ENCODE measurements at regions not wholly inside any gene's neighbourhood (a gene's known extent, or its start where the extent isn't known, plus 50 kb on each side); places are given as distances from the start of the nearest gene placed in this dataset.
"Not testable (repeated sequence)": the region's sequence is repeated elsewhere in the genome, so short reads cannot be mapped to it uniquely, and the experiment has no call there.

DNA sequence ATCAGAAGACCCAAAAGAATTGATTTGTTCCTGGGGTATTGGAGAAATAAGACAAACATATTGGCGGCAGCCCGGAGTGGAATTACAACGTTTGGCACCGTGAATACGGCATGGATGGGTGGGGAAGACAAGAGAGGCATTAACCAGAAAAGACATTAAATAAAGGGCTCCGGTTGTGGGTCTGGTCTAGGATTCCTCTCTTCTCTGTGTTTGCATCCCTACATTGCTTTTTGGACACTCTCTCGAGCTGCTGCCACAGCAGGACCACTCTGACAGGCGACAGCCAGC is 138.7 kb upstream of the PALM2AKAP2 start:
- peak overlapping the region in 2 of 3 donors; percentile 48 to 58 for H3K4me3 ChIP-seq
- peaks cover 0 to 39% of the 10 kb centered on the region in 2 donors for H3K27me3 ChIP-seq
- H3K36me3 ChIP-seq, result no peaks in the 10 kb centered on the region
- peaks cover 0 to 8% of the 10 kb centered on the region in 2 donors for H3K4me1 ChIP-seq
- no peaks in the 10 kb centered on the region for H3K9me3 ChIP-seq
- DNase-seq (ENCODE audit: low spot score in 2 of 2), result no peak
- TF ChIP-seq, protein P1, sequence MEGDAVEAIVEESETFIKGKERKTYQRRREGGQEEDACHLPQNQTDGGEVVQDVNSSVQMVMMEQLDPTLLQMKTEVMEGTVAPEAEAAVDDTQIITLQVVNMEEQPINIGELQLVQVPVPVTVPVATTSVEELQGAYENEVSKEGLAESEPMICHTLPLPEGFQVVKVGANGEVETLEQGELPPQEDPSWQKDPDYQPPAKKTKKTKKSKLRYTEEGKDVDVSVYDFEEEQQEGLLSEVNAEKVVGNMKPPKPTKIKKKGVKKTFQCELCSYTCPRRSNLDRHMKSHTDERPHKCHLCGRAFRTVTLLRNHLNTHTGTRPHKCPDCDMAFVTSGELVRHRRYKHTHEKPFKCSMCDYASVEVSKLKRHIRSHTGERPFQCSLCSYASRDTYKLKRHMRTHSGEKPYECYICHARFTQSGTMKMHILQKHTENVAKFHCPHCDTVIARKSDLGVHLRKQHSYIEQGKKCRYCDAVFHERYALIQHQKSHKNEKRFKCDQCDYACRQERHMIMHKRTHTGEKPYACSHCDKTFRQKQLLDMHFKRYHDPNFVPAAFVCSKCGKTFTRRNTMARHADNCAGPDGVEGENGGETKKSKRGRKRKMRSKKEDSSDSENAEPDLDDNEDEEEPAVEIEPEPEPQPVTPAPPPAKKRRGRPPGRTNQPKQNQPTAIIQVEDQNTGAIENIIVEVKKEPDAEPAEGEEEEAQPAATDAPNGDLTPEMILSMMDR (IDR thresholded peaks at IDR 0.05), result no peak
- no peak for TF ChIP-seq POLR2A (IDR thresholded peaks at IDR 0.05)
- TF ChIP-seq POLR2AphosphoS5 (IDR thresholded peaks at IDR 0.05), result no peak
- intact Hi-C loops (cut with DNase I; ENCODE audit: low total_unique reads), result no loop called here
- H3K27ac ChIP-seq, result no peak overlapping the region

DNA sequence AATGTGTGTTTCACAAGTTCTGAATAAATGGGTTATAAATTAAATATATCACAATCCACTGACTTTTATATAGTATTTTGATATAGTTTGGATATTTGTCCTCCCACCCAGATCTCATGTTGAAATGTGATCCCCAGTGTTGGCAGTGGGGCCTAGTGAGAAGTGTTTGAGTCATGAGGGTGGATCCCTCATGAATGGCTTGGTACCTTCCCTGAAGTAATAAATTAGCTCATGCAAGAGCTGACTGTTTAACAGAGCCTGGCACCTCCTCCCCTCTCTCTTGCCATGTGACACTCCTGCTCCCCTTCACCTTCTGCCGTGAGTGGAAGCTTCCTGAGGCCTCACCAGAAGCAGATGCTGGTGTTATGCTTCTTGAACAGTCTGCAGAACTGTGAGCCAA is 127.9 kb upstream of the PALM2AKAP2 start:
- Histone ChIP-seq H3K36me3 (no peaks in the 10 kb centered on the region), H3K4me1 (no peaks in the 10 kb centered on the region), H3K27me3 (no peaks in the 10 kb centered on the region), H3K27ac (no peak overlapping the region), H3K4me3 (no peak overlapping the region), H3K9me3 (no peaks in the 10 kb centered on the region)
- TF ChIP-seq POLR2AphosphoS5 (IDR thresholded peaks at IDR 0.05) (no peak), POLR2A (IDR thresholded peaks at IDR 0.05) (no peak)
- TF ChIP-seq, protein P1 (IDR thresholded peaks at IDR 0.05), result no peak
- intact Hi-C loops (cut with DNase I; ENCODE audit: low total_unique reads), result no loop called here
- DNase-seq (ENCODE audit: low spot score in 2 of 2), result no peak

DNA sequence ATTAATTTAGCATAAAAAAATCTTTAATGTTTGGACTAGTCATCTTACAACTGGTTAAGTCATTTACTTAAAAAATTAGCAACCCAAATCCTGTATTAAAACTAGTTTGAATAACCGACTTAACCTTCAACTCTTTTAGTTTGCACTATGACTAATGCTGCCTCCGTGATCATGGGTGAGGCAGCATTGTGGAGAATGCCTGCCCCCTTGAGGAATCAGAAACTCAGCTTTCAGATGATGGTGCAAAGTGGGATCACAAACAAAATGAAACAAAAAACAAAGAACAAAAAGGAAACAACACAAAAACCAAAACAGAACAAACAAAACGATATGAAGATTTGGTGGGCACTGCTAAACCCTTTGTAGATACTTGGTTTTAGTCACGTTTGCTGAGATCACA is 127.0 kb upstream of the PALM2AKAP2 start:
- H3K27ac ChIP-seq, result no peak overlapping the region
- intact Hi-C loops (cut with DNase I; ENCODE audit: low total_unique reads), result no loop called here
- H3K27me3 ChIP-seq, result no peaks in the 10 kb centered on the region
- H3K9me3 ChIP-seq, result no peaks in the 10 kb centered on the region
- no peaks in the 10 kb centered on the region for H3K36me3 ChIP-seq
- no peaks in the 10 kb centered on the region for H3K4me1 ChIP-seq
- no peak for DNase-seq (ENCODE audit: low spot score in 2 of 2)
- TF ChIP-seq POLR2A (IDR thresholded peaks at IDR 0.05) (no peak), POLR2AphosphoS5 (IDR thresholded peaks at IDR 0.05) (no peak)
- TF ChIP-seq, protein P1 (IDR thresholded peaks at IDR 0.05), result no peak
- H3K4me3 ChIP-seq, result no peak overlapping the region

DNA sequence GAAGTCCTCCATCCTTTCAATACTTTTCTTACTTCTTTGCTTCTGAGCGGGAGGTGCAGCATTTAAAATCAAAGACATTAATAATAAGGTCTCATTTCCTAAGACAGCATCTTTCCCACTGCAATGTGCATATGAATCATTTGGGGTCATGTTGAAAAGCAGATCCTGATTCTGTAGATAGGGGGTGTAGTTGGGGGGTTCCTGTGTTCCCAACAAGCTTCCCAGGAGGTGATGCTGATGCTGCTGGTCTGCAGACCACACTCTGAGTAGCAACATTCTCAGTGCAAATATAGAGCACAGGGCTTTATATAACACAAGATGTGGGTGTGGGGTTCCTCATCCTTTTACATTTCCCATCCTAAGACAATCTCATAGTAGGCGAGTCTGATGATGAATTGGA is 126.5 kb upstream of the PALM2AKAP2 start:
- Histone ChIP-seq H3K27ac (no peak overlapping the region), H3K4me1 (no peaks in the 10 kb centered on the region), H3K4me3 (no peak overlapping the region), H3K27me3 (no peaks in the 10 kb centered on the region), H3K36me3 (no peaks in the 10 kb centered on the region), H3K9me3 (no peaks in the 10 kb centered on the region)
- no peak for DNase-seq (ENCODE audit: low spot score in 2 of 2)
- intact Hi-C loops (cut with DNase I; ENCODE audit: low total_unique reads), result no loop called here
- TF ChIP-seq POLR2AphosphoS5 (IDR thresholded peaks at IDR 0.05) (no peak), POLR2A (IDR thresholded peaks at IDR 0.05) (no peak)
- TF ChIP-seq, protein P1 (IDR thresholded peaks at IDR 0.05), result no peak

DNA sequence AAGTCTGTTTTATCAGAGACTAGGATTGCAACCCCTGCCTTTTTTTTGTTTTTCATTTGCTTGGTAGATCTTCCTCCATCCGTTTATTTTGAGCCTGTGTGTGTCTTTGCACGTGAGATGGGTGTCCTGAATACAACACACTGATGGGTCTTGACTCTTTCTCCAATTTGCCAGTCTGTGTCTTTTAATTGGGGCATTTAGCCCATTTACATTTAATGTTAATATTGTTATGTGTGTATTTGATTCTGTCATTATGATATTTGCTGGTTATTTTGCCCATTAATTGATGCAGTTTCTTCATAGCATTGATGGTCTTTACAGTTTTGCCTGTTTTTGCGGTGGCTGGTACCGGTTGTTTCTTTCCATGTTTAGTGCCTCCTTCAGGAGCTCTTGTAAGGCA is 116.0 kb upstream of the PALM2AKAP2 start:
- H3K27me3 ChIP-seq; H3K4me3 ChIP-seq; DNase-seq (ENCODE audit: low spot score in 2 of 2); H3K36me3 ChIP-seq; intact Hi-C loops (cut with DNase I; ENCODE audit: low total_unique reads); H3K4me1 ChIP-seq; H3K27ac ChIP-seq: not testable (repeated sequence)
- H3K9me3 ChIP-seq, result peaks cover 0 to 23% of the 10 kb centered on the region in 2 donors

DNA sequence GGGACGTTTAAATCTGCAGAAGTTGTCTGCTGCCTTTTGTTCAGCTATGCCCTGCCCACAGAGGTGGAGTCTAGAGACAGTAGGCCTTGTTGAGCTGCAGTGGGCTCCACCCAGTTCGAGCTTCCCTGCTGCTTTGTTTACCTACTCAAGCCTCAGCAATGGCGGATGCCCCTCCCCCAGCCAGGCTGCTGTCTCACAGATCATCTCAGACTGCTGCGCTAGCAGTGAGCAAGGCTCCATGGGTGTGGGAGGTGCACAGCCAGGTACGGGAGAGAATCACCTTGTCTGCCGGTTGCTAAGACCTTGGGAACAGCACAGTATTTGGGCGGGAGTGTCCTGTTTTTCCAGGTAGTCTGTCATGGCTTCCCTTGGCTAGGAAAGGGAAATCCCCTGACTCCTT is 114.3 kb upstream of the PALM2AKAP2 start:
- H3K4me1 ChIP-seq; H3K4me3 ChIP-seq; DNase-seq (ENCODE audit: low spot score in 2 of 2); H3K27ac ChIP-seq; H3K36me3 ChIP-seq; intact Hi-C loops (cut with DNase I; ENCODE audit: low total_unique reads); H3K27me3 ChIP-seq: not testable (repeated sequence)
- H3K9me3 ChIP-seq, result peaks cover 0 to 22% of the 10 kb centered on the region in 2 donors
